ENCODE measurements at regions not wholly inside any gene's neighbourhood (a gene's known extent, or its start where the extent isn't known, plus 50 kb on each side); places are given as distances from the start of the nearest gene placed in this dataset.

- ChIA-PET POLR2A (no interaction called here), CTCF (no interaction called here)
- Histone ChIP-seq H4K20me1 (ENCODE audit: insufficient read depth) (no peaks in the 10 kb centered on the region), H3K4me3 (ENCODE audit: low read depth in 2 of 2, low read length in 1 of 2) (no peak overlapping the region), H3K36me3 (replicated peaks in 1 of 2; ENCODE audit: control insufficient read depth in 1 of 2, insufficient read depth in 2 of 2, low read length in 1 of 2) (no peaks in the 10 kb centered on the region), H3K9ac (no peak overlapping the region), H3K79me2 (ENCODE audit: insufficient read depth) (no peaks in the 10 kb centered on the region), H3K9me2 (no peaks in the 10 kb centered on the region), H3F3A (replicated peaks; ENCODE audit: insufficient read depth) (peaks cover 10% of the 10 kb centered on the region), H2AFZ (ENCODE audit: low read depth) (no peak overlapping the region), H3K27me3 (ENCODE audit: insufficient read depth) (0 out of 2 replicates have a peak, but pooled peaks cover 7% of the 10 kb centered on the region), H3K4me1 (ENCODE audit: control insufficient read depth in 1 of 2, insufficient read depth in 2 of 2, low read depth in 1 of 2, low read length in 1 of 2) (0 out of 4 replicates have a peak, but pooled peaks cover 0 to 6% of the 10 kb centered on the region in 2 experiments), H3K4me2 (no peak overlapping the region), H3K27ac (ENCODE audit: low read depth in 2 of 2, low read length in 1 of 2) (no peak overlapping the region), H3K9me3 (no peaks in the 10 kb centered on the region)
- DNase-seq = no peak
- 39% methylated on average over 5 of the region's 5 CpGs for WGBS (ENCODE audit: low lambda C conversion rate)
- no peak for TF ChIP-seq CTCF (IDR thresholded peaks at IDR 0.05)
- TF ChIP-seq PBX3 (IDR thresholded peaks at IDR 0.05) = no peak
- TF ChIP-seq GATA2 (CRISPR knock-in tag; IDR thresholded peaks at IDR 0.05) = no peak
- no peak for TF ChIP-seq TAF1 (IDR thresholded peaks at IDR 0.05; ENCODE audit: borderline replicate concordance, low read depth, low read length)
- no peak for TF ChIP-seq SMC3 (IDR thresholded peaks at IDR 0.05; ENCODE audit: low read depth, low read length)
- TF ChIP-seq RAD21 (IDR thresholded peaks at IDR 0.05; ENCODE audit: low read length) = no peak
- no peak for TF ChIP-seq YY1 (IDR thresholded peaks at IDR 0.05; ENCODE audit: low read depth)
- no peak for TF ChIP-seq RXRA (IDR thresholded peaks at IDR 0.05; ENCODE audit: borderline replicate concordance, low read depth)
- no peak for TF ChIP-seq TEAD4 (IDR thresholded peaks at IDR 0.05; ENCODE audit: borderline replicate concordance, insufficient read depth)
- TF ChIP-seq IRF3 (IDR thresholded peaks at IDR 0.05; ENCODE audit: low read depth, low read length) = no peak
- TF ChIP-seq CHD2 (IDR thresholded peaks at IDR 0.05; ENCODE audit: low read length, partially characterized antibody) = no peak
- TF ChIP-seq TCF12 (IDR thresholded peaks at IDR 0.05) = no peak
- no peak for TF ChIP-seq FOXJ3 (CRISPR knock-in tag; IDR thresholded peaks at IDR 0.05)
- no peak for TF ChIP-seq NFIC (IDR thresholded peaks at IDR 0.05; ENCODE audit: borderline replicate concordance)
- TF ChIP-seq RFX5 (IDR thresholded peaks at IDR 0.05; ENCODE audit: low read length) = no peak
- TF ChIP-seq USF1 (IDR thresholded peaks at IDR 0.05; ENCODE audit: borderline replicate concordance, low read depth) = no peak
Measured at GRCh38 chrX:40849906-40850823, 114.8 kb upstream of the MED14 start.
